Smooth muscle cell (in vitro differentiated cells): ENCODE measurements at regions not wholly inside any gene's neighbourhood (a gene's known extent, or its start where the extent isn't known, plus 50 kb on each side); places are given as distances from the start of the nearest gene placed in this dataset.

Experiments
- DNase-seq: peaks from one replicate; lab custom pipeline; 2025; ENCODE audit not compliant: unreplicated experiment; lab: John Stamatoyannopoulos, UW
- H2AFZ ChIP-seq: fragments of 200-600 bp; sonication (generic); 2 replicates; pipeline ENCODE4 v1.6.0; 2016; ENCODE audit warnings: antibody characterized with exemption, low read depth, mild to moderate bottlenecking
- H3F3A ChIP-seq: fragments of 200-600 bp; sonication (generic); 2 replicates; pipeline ENCODE4 v1.6.0; 2017; ENCODE audit warnings: antibody characterized with exemption, low read depth
- H3K27ac ChIP-seq: fragments of 200-600 bp; sonication (generic); 2 replicates; pipeline ENCODE4 v1.5.1; 2016; ENCODE audit warnings: low read depth, mild to moderate bottlenecking
- H3K27me3 ChIP-seq: fragments of 200-600 bp; sonication (generic); 2 replicates; pipeline ENCODE4 v1.6.1; 2016; ENCODE audit warnings: low read depth, mild to moderate bottlenecking
- H3K36me3 ChIP-seq: fragments of 200-600 bp; sonication (generic); 2 replicates; pipeline ENCODE4 v1.5.1; 2016; ENCODE audit warnings: low read depth
- H3K4me1 ChIP-seq: fragments of 200-600 bp; sonication (generic); 2 replicates; pipeline ENCODE4 v1.5.1; 2016; ENCODE audit warnings: low read depth
- H3K4me2 ChIP-seq: fragments of 200-600 bp; sonication (generic); 2 replicates; pipeline ENCODE4 v1.6.0; 2016; ENCODE audit warnings: mild to moderate bottlenecking
- H3K4me3 ChIP-seq: fragments of 200-600 bp; sonication (generic); 2 replicates; pipeline ENCODE4 v1.5.1; 2016; ENCODE audit warnings: mild to moderate bottlenecking
- H3K79me2 ChIP-seq: fragments of 200-600 bp; sonication (generic); 2 replicates; pipeline ENCODE4 v1.6.0; 2016; ENCODE audit warnings: low read depth, mild to moderate bottlenecking
- H3K9ac ChIP-seq: fragments of 200-600 bp; sonication (generic); 2 replicates; pipeline ENCODE4 v1.6.0; 2016; ENCODE audit warnings: low read depth
- H3K9me3 ChIP-seq: fragments of 200-600 bp; sonication (generic); replicated peaks from 2 replicates; pipeline ENCODE4 v1.5.1; 2016; ENCODE audit warnings: low read depth
- H4K20me1 ChIP-seq: fragments of 200-600 bp; sonication (generic); 2 replicates; pipeline ENCODE4 v1.6.0; 2016; ENCODE audit warnings: low read depth
- CTCF ChIP-seq: fragments of 200-600 bp; sonication (generic); IDR thresholded peaks from 2 replicates; pipeline ENCODE4 v1.5.1; 2017; ENCODE audit warnings: borderline replicate concordance, mild to moderate bottlenecking, antibody characterized with exemption; ENCODE audit not compliant: insufficient read depth, poor library complexity, severe bottlenecking
- WGBS: methylation state at CpG from one replicate; pipeline ENCODE4 v1.1.7; 2016; ENCODE audit warnings: low lambda C conversion rate; 5-methylcytosine and 5-hydroxymethylcytosine counted together

- Histone ChIP-seq H3K4me3 (no peak overlapping the region), H3K9ac (no peak overlapping the region), H3K4me2 (no peak overlapping the region), H3F3A (no peaks in the 10 kb centered on the region), H3K4me1 (no peaks in the 10 kb centered on the region), H3K27me3 (no peaks in the 10 kb centered on the region), H3K79me2 (no peaks in the 10 kb centered on the region), H2AFZ (no peak overlapping the region), H3K27ac (no peak overlapping the region), H4K20me1 (no peaks in the 10 kb centered on the region), H3K36me3 (no peaks in the 10 kb centered on the region), H3K9me3 (no peaks in the 10 kb centered on the region)
- no peak for TF ChIP-seq CTCF
- DNase-seq, result no peak
These were observed 1004.2 kb downstream of the PCDH18 start for GRCh38 chr4:136528131-136528530.

- H3K4me2 ChIP-seq, result peak overlapping the region; percentile 3
- H3K27me3 ChIP-seq, result no peaks in the 10 kb centered on the region
- no peak overlapping the region for H3K4me3 ChIP-seq
- H3K27ac ChIP-seq, result no peak overlapping the region
- H3F3A ChIP-seq, result no peaks in the 10 kb centered on the region
- no peak for DNase-seq
- no peaks in the 10 kb centered on the region for H4K20me1 ChIP-seq
- WGBS, result 56% methylated on average over 2 of the region's 2 CpGs
- no peaks in the 10 kb centered on the region for H3K9me3 ChIP-seq
- H2AFZ ChIP-seq, result peak overlapping the region; percentile 0
- no peaks in the 10 kb centered on the region for H3K79me2 ChIP-seq
- no peak overlapping the region for H3K9ac ChIP-seq
- H3K36me3 ChIP-seq, result no peaks in the 10 kb centered on the region
- no peaks in the 10 kb centered on the region for H3K4me1 ChIP-seq
- no peak for TF ChIP-seq CTCF
These were observed 1005.8 kb downstream of the PCDH18 start for GRCh38 chr4:136526517-136526916.

GRCh38 chr4:136524039-136524438 lies 1008.3 kb downstream of the PCDH18 start:
- no peaks in the 10 kb centered on the region for H3K9me3 ChIP-seq
- 98% methylated on average over 2 of the region's 2 CpGs for WGBS

More at GRCh38 chr4:136524039-136524438, 1008.3 kb downstream of the PCDH18 start:
- Histone ChIP-seq H4K20me1 (no peaks in the 10 kb centered on the region), H3K9ac (no peak overlapping the region), H3K27ac (no peak overlapping the region), H3K4me3 (no peak overlapping the region), H3K36me3 (no peaks in the 10 kb centered on the region), H3K4me1 (no peaks in the 10 kb centered on the region), H2AFZ (no peak overlapping the region), H3K4me2 (no peak overlapping the region), H3K79me2 (no peaks in the 10 kb centered on the region), H3K27me3 (no peaks in the 10 kb centered on the region), H3F3A (no peaks in the 10 kb centered on the region)
- no peak for TF ChIP-seq CTCF
- no peak for DNase-seq
